ENCODE measurements at regions not wholly inside any gene's neighbourhood (a gene's known extent, or its start where the extent isn't known, plus 50 kb on each side); places are given as distances from the start of the nearest gene placed in this dataset.

DNA sequence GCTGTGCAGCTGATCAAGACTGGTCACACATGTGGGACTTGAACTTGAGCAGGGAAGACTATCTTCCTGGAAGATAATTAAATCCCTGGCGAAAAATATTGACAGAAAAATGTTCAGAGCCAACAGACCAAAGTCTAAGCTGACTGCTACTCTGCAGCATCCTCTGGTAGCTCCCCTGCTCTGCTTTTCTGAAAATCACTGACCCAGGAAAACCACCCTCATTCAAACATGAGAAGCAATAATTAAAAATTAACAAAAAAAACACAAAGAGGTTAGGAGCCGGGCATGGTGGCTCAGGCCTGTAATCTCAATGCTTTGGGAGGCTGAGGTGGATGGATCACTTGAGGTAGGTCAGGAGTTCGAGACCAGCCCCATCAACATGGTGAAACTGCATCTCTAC is 151.9 kb downstream of the SCG2 start:
- TF ChIP-seq CTCF (IDR thresholded peaks at IDR 0.05 in 2 of 3, conservative IDR thresholded peaks at IDR 0.05 in 1 of 3; ENCODE audit: control insufficient read depth in 2 of 3, extremely low read depth in 1 of 3, insufficient read depth in 1 of 3, low read depth in 3 of 3, low read length in 3 of 3) (no peak), POLR2AphosphoS5 (IDR thresholded peaks at IDR 0.05; ENCODE audit: low read length) (no peak), HDAC6 (IDR thresholded peaks at IDR 0.05; ENCODE audit: unreplicated experiment) (no peak), CBFB (IDR thresholded peaks at IDR 0.05; ENCODE audit: low read depth) (no peak), EGR1 (IDR thresholded peaks at IDR 0.05; ENCODE audit: borderline replicate concordance in 1 of 2, low read depth in 2 of 2, low read length in 2 of 2) (no peak), NFXL1 (IDR thresholded peaks at IDR 0.05; ENCODE audit: borderline replicate concordance) (no peak), GABPA (IDR thresholded peaks at IDR 0.05; ENCODE audit: low read depth) (no peak), GATAD2B (conservative IDR thresholded peaks at IDR 0.05; ENCODE audit: low read depth) (no peak), POLR2A (IDR thresholded peaks at IDR 0.05; ENCODE audit: low read depth, low read length) (no peak), POLR2AphosphoS2 (IDR thresholded peaks at IDR 0.05; ENCODE audit: low read depth, low read length) (no peak), MEF2A (IDR thresholded peaks at IDR 0.05; ENCODE audit: insufficient read depth, low read depth, low read length) (no peak), ZNF622 (IDR thresholded peaks at IDR 0.05) (no peak)

All from GM12878 (cell line).